ENCODE measurements at regions not wholly inside any gene's neighbourhood (a gene's known extent, or its start where the extent isn't known, plus 50 kb on each side); places are given as distances from the start of the nearest gene placed in this dataset.

GRCh38 chr3:6512172-6512800, 348.6 kb upstream of the GRM7 start:
- no peak for DNase-seq
- intact Hi-C loops (cut with DNase I): no loop called here

- intact Hi-C loops (cut with DNase I): no loop called here
- DNase-seq: no peak
These were observed 344.8 kb upstream of the GRM7 start for GRCh38 chr3:6516143-6516542.

DNA sequence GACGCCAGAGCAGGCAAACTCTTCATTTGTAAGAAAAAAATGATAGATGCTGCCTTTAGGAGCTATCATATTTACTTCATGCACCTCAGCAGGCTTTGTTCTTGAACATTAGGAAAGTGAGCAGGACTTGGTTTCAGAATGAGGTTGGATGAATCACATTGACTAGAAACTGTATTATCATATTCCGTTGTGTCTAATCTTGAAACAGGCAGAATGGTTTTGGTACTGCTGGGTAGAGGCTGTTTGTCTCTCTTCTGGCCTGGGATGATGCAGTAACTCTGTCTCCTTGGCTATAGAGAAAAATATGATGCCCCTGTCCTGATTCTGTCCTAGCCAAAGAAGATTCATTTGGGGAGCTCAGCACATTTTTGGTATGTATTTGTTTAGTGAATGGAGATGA, 344.2 kb upstream of the GRM7 start:
- no peak for DNase-seq
- intact Hi-C loops (cut with DNase I): no loop called here

- DNase-seq: no peak
- intact Hi-C loops (cut with DNase I): no loop called here
These were observed 342.1 kb upstream of the GRM7 start for GRCh38 chr3:6518709-6519345.

- no peak for DNase-seq
- intact Hi-C loops (cut with DNase I): no loop called here
These were observed 339.4 kb upstream of the GRM7 start for GRCh38 chr3:6521369-6522113.

DNA sequence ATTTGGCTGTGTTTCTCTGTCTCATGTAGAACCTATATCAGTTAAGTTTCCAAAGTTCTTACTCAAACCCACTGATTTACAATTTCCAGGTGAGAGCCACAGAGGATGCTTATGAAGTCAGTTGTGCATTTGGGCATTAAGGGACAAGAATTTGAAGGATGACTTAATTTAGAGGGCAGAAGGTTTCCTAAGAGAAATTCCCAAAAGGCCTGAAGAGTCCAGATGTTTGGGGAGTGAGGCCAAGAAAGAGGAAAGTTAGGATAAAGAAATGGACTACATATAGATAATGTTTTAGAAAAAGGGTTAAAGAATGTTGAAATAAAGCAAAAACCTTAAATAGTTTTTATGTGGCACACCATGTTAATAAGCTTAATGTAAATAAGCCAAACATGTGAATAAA, 338.7 kb upstream of the GRM7 start:
- intact Hi-C loops (cut with DNase I): no loop called here
- DNase-seq: no peak

DNA sequence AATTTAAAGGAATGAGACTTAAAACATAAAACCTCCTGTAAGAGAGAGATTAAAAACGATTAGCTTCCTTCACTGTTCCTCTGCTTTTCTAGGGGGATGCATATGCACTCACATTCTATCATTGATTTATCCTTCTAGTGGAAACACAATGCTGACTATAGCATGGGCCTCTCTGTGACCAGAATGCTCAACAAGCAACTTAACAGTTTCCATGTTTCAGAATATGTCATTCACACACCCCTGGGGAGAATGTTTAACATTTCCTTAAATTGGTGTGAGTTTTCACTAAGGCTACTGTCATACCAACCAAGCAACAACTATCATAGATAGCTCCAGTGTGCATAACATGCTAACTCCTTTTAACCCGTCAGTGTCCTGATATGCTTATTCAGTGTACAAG, 337.9 kb upstream of the GRM7 start:
- no peak for DNase-seq
- intact Hi-C loops (cut with DNase I): no loop called here

- intact Hi-C loops (cut with DNase I): no loop called here
- DNase-seq: no peak
These were observed 336.4 kb upstream of the GRM7 start for GRCh38 chr3:6524479-6524878.

- DNase-seq: no peak
- intact Hi-C loops (cut with DNase I): no loop called here
These were observed 334.6 kb upstream of the GRM7 start for GRCh38 chr3:6526321-6526720.

- DNase-seq: no peak
- intact Hi-C loops (cut with DNase I): no loop called here
These were observed 334.1 kb upstream of the GRM7 start for GRCh38 chr3:6526861-6527260.

GRCh38 chr3:6528951-6529350, 332.0 kb upstream of the GRM7 start:
- intact Hi-C loops (cut with DNase I): no loop called here

DNA sequence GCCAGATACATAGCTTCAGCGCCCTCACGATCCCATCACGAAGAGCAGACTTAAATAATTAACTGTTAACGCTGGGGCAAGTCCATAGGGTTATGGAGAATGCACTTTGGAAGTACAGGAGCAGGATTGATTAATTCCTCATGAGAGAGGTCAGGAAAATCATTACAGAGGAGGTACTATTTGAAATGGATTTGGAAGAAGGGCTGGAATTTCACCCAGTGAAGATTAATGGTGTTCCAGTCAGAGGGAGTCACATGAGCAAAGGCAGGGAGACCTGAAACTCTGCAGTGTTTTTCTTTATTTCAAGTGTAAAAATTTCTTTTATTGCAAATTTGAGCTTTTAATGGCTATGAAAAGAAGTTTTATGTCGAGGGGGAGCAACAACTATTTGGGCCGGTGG, 329.8 kb upstream of the GRM7 start:
- intact Hi-C loops (cut with DNase I): no loop called here

More at GRCh38 chr3:6528951-6529350, 332.0 kb upstream of the GRM7 start:
- no peak for DNase-seq

GRCh38 chr3:6532101-6532500, 328.8 kb upstream of the GRM7 start:
- intact Hi-C loops (cut with DNase I): no loop called here
- no peak for DNase-seq

More for the DNA sequence above, 329.8 kb upstream of the GRM7 start:
- DNase-seq: no peak

- DNase-seq: no peak
- intact Hi-C loops (cut with DNase I): no loop called here
These were observed 319.9 kb upstream of the GRM7 start for GRCh38 chr3:6540981-6541380.

GRCh38 chr3:6542795-6543194, 318.1 kb upstream of the GRM7 start:
- intact Hi-C loops (cut with DNase I): no loop called here
- no peak for DNase-seq

DNA sequence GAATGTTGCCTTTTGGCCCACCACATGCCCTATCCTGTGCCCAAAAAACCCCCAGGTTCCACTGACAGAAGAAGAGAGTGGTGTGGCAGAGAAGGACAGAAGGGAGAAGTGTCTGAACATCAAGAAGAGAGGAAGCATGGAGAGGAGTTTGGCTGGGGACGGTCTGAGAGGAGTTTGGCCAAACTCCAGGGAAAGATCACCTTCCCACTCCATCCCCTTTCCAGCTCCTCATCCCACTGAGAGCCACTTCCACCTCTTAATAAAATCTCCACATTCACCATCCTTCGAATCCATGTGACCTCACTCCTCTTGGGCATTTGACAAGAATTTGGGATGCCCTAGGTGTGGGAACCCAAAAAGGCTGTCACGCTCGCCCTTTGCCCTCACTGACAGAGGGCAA, 311.6 kb upstream of the GRM7 start:
- DNase-seq: no peak
- intact Hi-C loops (cut with DNase I): no loop called here

- intact Hi-C loops (cut with DNase I): no loop called here
- DNase-seq: no peak
These were observed 309.8 kb upstream of the GRM7 start for GRCh38 chr3:6551165-6551564.

DNA sequence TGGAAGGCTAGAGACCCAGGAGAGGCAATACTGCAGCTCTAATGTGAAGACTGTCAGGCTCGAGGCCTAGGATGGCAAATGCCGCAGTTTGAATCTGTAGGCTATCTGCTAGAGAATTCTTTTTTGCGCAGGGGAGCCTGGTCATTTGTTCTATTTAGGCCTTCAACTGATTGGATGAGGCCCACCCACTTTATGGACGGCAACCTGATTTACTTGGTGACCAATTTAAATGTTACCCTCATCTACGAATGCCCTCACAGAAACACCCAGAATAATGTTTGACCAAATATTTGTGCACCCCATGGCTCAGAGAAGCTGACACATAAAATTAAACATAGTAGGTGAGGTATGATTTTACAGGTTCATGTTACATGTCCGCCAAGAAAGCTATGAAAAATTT, 300.7 kb upstream of the GRM7 start:
- intact Hi-C loops (cut with DNase I): no loop called here
- no peak for DNase-seq

GRCh38 chr3:6567241-6567640, 293.7 kb upstream of the GRM7 start:
- DNase-seq: no peak
- intact Hi-C loops (cut with DNase I): no loop called here

DNA sequence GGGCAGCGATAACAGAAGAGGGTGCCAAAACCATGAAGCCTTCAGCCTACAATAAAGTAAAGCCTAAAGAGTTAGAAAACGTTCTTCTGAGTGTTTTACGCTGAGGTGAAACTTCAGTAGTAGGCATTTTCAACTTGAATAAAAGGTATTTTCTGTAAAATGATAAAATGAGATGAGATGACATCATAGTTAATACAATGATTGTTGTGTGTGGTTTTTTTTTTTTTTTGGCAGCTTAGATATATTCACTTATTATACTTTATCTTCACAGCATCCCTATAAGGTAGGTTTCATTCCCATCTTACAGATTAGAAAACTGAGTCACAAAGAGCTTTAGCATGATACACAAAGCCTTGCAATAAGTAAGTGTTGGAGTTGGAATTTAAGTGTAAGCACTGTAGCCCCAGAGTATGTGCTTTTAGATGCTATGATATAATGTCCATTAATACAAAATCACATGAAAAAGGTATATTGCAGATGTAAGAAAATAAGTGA, 291.9 kb upstream of the GRM7 start:
- intact Hi-C loops (cut with DNase I): no loop called here
- no peak for DNase-seq

DNA sequence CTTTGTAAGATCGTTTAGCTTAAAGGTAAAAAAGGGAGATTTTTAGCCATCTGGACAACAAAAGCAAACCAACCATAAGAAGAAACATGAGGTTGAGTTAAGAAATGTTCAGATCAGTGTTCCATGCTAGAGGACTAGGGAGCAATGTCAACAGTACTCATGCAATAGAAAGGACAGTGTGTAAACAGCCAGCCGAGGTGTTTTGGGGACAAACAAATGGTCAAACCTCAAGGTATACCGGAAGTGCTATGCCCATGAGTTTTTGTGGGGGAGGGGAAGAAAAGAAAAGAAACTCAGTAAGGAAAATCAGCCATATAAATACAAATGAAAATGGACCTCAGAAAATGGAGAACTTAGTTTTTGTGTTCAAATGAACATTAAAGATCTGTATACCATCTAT, 289.5 kb upstream of the GRM7 start:
- DNase-seq: no peak
- intact Hi-C loops (cut with DNase I): no loop called here

DNA sequence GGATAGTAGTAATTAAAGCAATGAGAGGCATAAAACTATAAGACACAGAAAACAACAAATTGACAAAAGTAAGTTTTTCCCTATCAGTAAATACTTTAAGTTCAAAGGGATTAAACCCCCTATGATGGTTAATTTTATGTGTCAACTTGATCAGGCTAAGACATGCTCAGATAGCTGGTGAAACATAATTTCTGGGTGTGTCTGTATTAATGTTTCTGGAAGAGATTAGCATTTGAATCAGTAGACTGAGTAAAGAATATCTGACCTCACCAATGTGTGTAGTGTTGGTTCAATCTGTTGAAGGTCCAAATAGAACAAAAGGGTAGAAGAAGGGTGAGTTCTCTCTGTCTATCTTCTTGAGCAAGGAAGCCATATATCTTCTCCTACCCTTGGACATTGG, 283.3 kb upstream of the GRM7 start:
- intact Hi-C loops (cut with DNase I): no loop called here
- no peak for DNase-seq

Data from posterior cingulate gyrus (tissue), 11 donors.